Osteoblast (primary cell): ENCODE measurements at regions not wholly inside any gene's neighbourhood (a gene's known extent, or its start where the extent isn't known, plus 50 kb on each side); places are given as distances from the start of the nearest gene placed in this dataset.

Source experiments
- DNase-seq: peaks from one replicate; pipeline ENCODE4 v3.0.0; 2011; ENCODE audit warnings: low spot score, mixed read lengths; ENCODE audit not compliant: insufficient read length; ENCODE audit errors: missing footprints
- H2AFZ ChIP-seq: 2 replicates; pipeline ENCODE4 v1.6.0; 2011; ENCODE audit warnings: mild to moderate bottlenecking, low read length
- H3K27ac ChIP-seq: 2 replicates; pipeline ENCODE4 v1.5.1; 2011; ENCODE audit warnings: mild to moderate bottlenecking, low read depth, low read length, moderate library complexity
- H3K27me3 ChIP-seq: 2 replicates; pipeline ENCODE4 v1.6.0; 2012; ENCODE audit warnings: mild to moderate bottlenecking, control low read depth, inconsistent platforms, low read length, moderate library complexity; ENCODE audit not compliant: insufficient read depth
- H3K36me3 ChIP-seq: 2 replicates; pipeline ENCODE4 v1.5.1; 2011; ENCODE audit warnings: mild to moderate bottlenecking, low read length, control low read depth, moderate library complexity; ENCODE audit not compliant: insufficient read depth
- H3K4me1 ChIP-seq: 2 replicates; pipeline ENCODE4 v1.5.1; 2011; ENCODE audit warnings: mild to moderate bottlenecking, low read length, control low read depth, moderate library complexity; ENCODE audit not compliant: insufficient read depth
- H3K4me2 ChIP-seq: 2 replicates; pipeline ENCODE4 v1.6.0; 2011; ENCODE audit warnings: mild to moderate bottlenecking, low read length; ENCODE audit not compliant: insufficient read depth
- H3K4me3 ChIP-seq: fragments of 200-600 bp; sonication (generic); 3 replicates; pipeline ENCODE4 v1.5.1; 2012; ENCODE audit warnings: mild to moderate bottlenecking, low read length, inconsistent platforms; ENCODE audit not compliant: insufficient read depth
- H3K79me2 ChIP-seq: 2 replicates; pipeline ENCODE4 v1.6.0; 2012; ENCODE audit warnings: mild to moderate bottlenecking, low read length, control low read depth, inconsistent platforms; ENCODE audit not compliant: insufficient read depth
- H3K9me3 ChIP-seq: 2 replicates; pipeline ENCODE4 v1.5.1; 2011; ENCODE audit warnings: low read depth, low read length, control low read depth
- H4K20me1 ChIP-seq: 2 replicates; pipeline ENCODE4 v1.6.0; 2012; ENCODE audit warnings: mild to moderate bottlenecking, low read length, control low read depth; ENCODE audit not compliant: insufficient read depth
- TF ChIP-seq, protein P1 (sequence below): IDR thresholded peaks from 2 replicates; pipeline ENCODE4 v1.5.1; 2011; ENCODE audit warnings: mild to moderate bottlenecking, low read depth, low read length, moderate library complexity; ENCODE audit errors: extremely low read depth

DNA sequence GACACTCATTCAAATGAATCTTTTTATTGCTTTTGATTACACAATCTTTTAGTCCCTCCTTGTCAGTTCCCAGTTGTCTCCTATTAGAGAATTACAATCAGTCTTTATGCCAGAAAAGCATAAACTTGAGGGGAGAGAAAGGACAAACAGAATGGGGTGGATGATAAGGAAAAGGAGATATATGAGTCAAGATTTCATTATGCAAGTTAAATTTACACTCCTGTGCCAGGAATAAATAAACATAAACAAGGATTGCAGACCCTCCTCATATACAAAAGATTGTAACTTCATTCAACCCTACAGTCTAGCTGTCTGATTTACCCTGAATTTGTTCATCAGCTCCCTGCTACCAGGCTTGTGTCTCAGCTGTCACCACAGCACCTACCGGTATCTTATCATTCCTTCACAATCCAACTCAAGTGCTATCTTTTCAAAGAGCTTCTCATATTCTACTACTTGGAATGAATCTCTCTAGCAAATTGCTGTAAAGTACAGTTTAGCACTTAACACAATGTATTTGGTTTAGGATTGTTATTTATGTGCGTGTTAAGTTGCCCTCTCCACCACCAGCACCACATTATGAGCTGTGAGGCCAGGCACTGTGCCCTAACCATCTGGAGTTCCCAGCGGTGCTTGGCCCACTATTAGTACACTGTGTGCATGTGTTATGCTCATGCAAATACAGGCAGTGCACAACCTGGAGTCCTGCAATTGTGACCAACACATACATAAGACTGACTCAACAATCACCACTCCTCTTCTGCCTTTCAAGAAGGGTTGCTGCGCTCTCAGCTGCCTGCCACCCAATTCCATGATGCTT lies 504.1 kb downstream of the TBL1XR1 start:
- TF ChIP-seq, protein P1, sequence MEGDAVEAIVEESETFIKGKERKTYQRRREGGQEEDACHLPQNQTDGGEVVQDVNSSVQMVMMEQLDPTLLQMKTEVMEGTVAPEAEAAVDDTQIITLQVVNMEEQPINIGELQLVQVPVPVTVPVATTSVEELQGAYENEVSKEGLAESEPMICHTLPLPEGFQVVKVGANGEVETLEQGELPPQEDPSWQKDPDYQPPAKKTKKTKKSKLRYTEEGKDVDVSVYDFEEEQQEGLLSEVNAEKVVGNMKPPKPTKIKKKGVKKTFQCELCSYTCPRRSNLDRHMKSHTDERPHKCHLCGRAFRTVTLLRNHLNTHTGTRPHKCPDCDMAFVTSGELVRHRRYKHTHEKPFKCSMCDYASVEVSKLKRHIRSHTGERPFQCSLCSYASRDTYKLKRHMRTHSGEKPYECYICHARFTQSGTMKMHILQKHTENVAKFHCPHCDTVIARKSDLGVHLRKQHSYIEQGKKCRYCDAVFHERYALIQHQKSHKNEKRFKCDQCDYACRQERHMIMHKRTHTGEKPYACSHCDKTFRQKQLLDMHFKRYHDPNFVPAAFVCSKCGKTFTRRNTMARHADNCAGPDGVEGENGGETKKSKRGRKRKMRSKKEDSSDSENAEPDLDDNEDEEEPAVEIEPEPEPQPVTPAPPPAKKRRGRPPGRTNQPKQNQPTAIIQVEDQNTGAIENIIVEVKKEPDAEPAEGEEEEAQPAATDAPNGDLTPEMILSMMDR = no peak
- H4K20me1 ChIP-seq = no peaks in the 10 kb centered on the region

DNA sequence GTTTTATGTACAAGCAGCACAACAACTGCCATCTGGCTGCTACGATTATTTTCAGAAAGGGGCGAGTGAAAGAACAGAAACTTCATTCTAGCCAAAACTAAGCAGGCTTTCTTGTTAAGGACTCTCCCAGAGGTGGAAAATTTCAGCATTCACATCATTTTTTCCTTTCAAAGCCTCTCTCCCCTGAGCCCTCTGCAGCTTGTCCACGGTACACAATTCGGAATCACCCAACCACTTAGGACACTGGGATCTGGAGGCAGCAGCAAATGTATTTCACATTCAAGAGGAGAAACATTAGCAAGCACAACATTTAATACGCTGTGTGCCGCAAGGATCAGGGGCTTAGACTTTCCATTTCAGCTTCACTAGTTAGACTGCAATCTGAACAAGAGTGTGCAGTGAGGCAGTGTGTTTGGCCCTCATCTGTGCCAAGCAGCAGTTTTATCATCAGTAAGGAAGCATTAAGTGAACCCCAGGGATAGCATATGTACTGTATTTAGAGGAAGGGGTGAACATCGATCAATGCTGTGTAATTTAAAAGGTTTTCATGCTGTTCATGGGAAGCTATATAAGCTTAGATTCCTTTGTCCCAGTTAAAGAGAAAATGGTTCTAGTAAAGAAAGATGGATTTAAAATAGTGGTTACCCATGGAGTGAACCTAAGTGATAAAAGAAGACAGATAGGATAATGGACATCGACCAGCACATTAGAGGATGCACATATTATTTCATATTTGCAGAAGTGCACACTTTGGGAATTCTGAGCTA lies 504.9 kb downstream of the TBL1XR1 start:
- no peaks in the 10 kb centered on the region for H4K20me1 ChIP-seq
- DNase-seq = no peak
- no peak overlapping the region for H3K4me3 ChIP-seq
- no peaks in the 10 kb centered on the region for H3K4me1 ChIP-seq
- H3K27ac ChIP-seq = no peak overlapping the region
- no peak overlapping the region for H2AFZ ChIP-seq
- TF ChIP-seq, protein P1 = no peak
- H3K9me3 ChIP-seq = no peaks in the 10 kb centered on the region
- H3K27me3 ChIP-seq = peaks cover 4% of the 10 kb centered on the region
- no peaks in the 10 kb centered on the region for H3K79me2 ChIP-seq
- no peak overlapping the region for H3K4me2 ChIP-seq
- H3K36me3 ChIP-seq = no peaks in the 10 kb centered on the region

More for the DNA sequence above, 504.1 kb downstream of the TBL1XR1 start:
- Histone ChIP-seq H3K4me3 (no peak overlapping the region), H3K79me2 (no peaks in the 10 kb centered on the region), H2AFZ (no peak overlapping the region), H3K4me2 (no peak overlapping the region), H3K4me1 (no peaks in the 10 kb centered on the region), H3K27me3 (peaks cover 4% of the 10 kb centered on the region), H3K27ac (no peak overlapping the region), H3K36me3 (no peaks in the 10 kb centered on the region), H3K9me3 (no peaks in the 10 kb centered on the region)
- DNase-seq = no peak

GRCh38 chr3:176690083-176690869 lies 507.0 kb downstream of the TBL1XR1 start:
- Histone ChIP-seq H3K9me3 (no peaks in the 10 kb centered on the region), H3K4me1 (no peaks in the 10 kb centered on the region), H3K27ac (no peak overlapping the region), H3K36me3 (no peaks in the 10 kb centered on the region), H3K27me3 (peaks cover 4% of the 10 kb centered on the region), H2AFZ (no peak overlapping the region), H4K20me1 (no peaks in the 10 kb centered on the region), H3K4me3 (no peak overlapping the region), H3K79me2 (no peaks in the 10 kb centered on the region), H3K4me2 (no peak overlapping the region)
- TF ChIP-seq, protein P1 = no peak
- DNase-seq = no peak
